ENCODE measurements at regions not wholly inside any gene's neighbourhood (a gene's known extent, or its start where the extent isn't known, plus 50 kb on each side); places are given as distances from the start of the nearest gene placed in this dataset.

DNA sequence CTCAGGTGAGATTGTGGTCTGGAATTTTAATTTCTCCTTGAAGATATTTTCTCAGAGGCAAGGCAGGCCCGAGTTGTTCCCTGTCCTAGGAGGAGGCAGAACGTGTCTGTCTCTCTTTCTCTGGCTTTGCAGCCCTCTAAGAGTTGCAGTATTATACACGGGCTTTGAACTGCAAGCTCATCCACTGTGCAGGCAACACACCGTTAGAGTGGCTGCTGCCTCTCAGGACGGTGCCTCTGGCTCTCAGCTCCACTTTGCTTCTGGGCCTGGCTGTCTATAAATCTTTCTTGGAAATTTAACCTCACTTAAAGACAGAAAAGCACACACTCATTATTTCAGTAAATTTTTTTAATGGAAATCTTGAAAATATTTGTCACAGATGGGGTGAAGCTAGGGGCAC is 170.1 kb upstream of the ADCY2 start:
- TF ChIP-seq, protein P1, sequence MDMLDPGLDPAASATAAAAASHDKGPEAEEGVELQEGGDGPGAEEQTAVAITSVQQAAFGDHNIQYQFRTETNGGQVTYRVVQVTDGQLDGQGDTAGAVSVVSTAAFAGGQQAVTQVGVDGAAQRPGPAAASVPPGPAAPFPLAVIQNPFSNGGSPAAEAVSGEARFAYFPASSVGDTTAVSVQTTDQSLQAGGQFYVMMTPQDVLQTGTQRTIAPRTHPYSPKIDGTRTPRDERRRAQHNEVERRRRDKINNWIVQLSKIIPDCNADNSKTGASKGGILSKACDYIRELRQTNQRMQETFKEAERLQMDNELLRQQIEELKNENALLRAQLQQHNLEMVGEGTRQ (IDR thresholded peaks at IDR 0.05) = no peak
- TF ChIP-seq, protein P2, sequence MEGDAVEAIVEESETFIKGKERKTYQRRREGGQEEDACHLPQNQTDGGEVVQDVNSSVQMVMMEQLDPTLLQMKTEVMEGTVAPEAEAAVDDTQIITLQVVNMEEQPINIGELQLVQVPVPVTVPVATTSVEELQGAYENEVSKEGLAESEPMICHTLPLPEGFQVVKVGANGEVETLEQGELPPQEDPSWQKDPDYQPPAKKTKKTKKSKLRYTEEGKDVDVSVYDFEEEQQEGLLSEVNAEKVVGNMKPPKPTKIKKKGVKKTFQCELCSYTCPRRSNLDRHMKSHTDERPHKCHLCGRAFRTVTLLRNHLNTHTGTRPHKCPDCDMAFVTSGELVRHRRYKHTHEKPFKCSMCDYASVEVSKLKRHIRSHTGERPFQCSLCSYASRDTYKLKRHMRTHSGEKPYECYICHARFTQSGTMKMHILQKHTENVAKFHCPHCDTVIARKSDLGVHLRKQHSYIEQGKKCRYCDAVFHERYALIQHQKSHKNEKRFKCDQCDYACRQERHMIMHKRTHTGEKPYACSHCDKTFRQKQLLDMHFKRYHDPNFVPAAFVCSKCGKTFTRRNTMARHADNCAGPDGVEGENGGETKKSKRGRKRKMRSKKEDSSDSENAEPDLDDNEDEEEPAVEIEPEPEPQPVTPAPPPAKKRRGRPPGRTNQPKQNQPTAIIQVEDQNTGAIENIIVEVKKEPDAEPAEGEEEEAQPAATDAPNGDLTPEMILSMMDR (IDR thresholded peaks at IDR 0.05) = no peak

Measured in A549 (cell line).